ENCODE measurements at regions not wholly inside any gene's neighbourhood (a gene's known extent, or its start where the extent isn't known, plus 50 kb on each side); places are given as distances from the start of the nearest gene placed in this dataset.
"Not testable (repeated sequence)": the region's sequence is repeated elsewhere in the genome, so short reads cannot be mapped to it uniquely, and the experiment has no call there.

GRCh38 chr3:144770281-144770680, 798.7 kb downstream of the DIPK2A start:
- no peak for DNase-seq

- DNase-seq = no peak
Observed at GRCh38 chr3:144770915-144771351, 799.3 kb downstream of the DIPK2A start.

- DNase-seq = no peak
Observed at GRCh38 chr3:144771381-144771870, 799.8 kb downstream of the DIPK2A start.

- DNase-seq = no peak
Observed at GRCh38 chr3:144772372-144772771, 800.7 kb downstream of the DIPK2A start.

GRCh38 chr3:144773350-144773749, 801.7 kb downstream of the DIPK2A start:
- no peak for DNase-seq

- no peak for DNase-seq
Observed at GRCh38 chr3:144774897-144775296, 803.3 kb downstream of the DIPK2A start.

- no peak for DNase-seq
Observed at GRCh38 chr3:144775551-144775950, 803.9 kb downstream of the DIPK2A start.

- DNase-seq = no peak
Observed at GRCh38 chr3:144777906-144778305, 806.3 kb downstream of the DIPK2A start.

GRCh38 chr3:144791034-144791433, 819.4 kb downstream of the DIPK2A start:
- no peak for DNase-seq

GRCh38 chr3:144801890-144802289, 830.3 kb downstream of the DIPK2A start:
- no peak for DNase-seq

GRCh38 chr3:144809380-144809779, 837.8 kb downstream of the DIPK2A start:
- DNase-seq = no peak

GRCh38 chr3:144810160-144810559, 838.5 kb downstream of the DIPK2A start:
- no peak for DNase-seq

- no peak for DNase-seq
Observed at GRCh38 chr3:144815655-144816054, 844.0 kb downstream of the DIPK2A start.

GRCh38 chr3:144816323-144816722, 844.7 kb downstream of the DIPK2A start:
- DNase-seq = no peak

- no peak for DNase-seq
Observed at GRCh38 chr3:144818973-144819372, 847.4 kb downstream of the DIPK2A start.

- DNase-seq = not testable (repeated sequence)
Observed at GRCh38 chr3:144820232-144820631, 848.6 kb downstream of the DIPK2A start.

- DNase-seq = no peak
Observed at GRCh38 chr3:144820726-144821125, 849.1 kb downstream of the DIPK2A start.

GRCh38 chr3:144821583-144821982, 850.0 kb downstream of the DIPK2A start:
- no peak for DNase-seq

- DNase-seq = no peak
Observed at GRCh38 chr3:144822671-144823070, 851.0 kb downstream of the DIPK2A start.

- DNase-seq = no peak
Observed at GRCh38 chr3:144831955-144832716, 860.5 kb downstream of the DIPK2A start.

GRCh38 chr3:144839991-144840390, 868.4 kb downstream of the DIPK2A start:
- no peak for DNase-seq

- no peak for DNase-seq
Observed at GRCh38 chr3:144840866-144841265, 869.2 kb downstream of the DIPK2A start.

GRCh38 chr3:144843099-144843498, 871.5 kb downstream of the DIPK2A start:
- no peak for DNase-seq

- no peak for DNase-seq
Observed at GRCh38 chr3:144852999-144853398, 881.4 kb downstream of the DIPK2A start.

- DNase-seq = not testable (repeated sequence)
Observed at GRCh38 chr3:144854020-144854419, 882.4 kb downstream of the DIPK2A start.
